ENCODE measurements at regions not wholly inside any gene's neighbourhood (a gene's known extent, or its start where the extent isn't known, plus 50 kb on each side); places are given as distances from the start of the nearest gene placed in this dataset.

- Histone ChIP-seq H2BK120ac (replicated peaks; ENCODE audit: low read depth, low read length) (no peak overlapping the region), H2BK5ac (ENCODE audit: low read depth, low read length) (no peak overlapping the region), H3K4me3 (ENCODE audit: extremely low read depth in 1 of 4, insufficient read depth in 2 of 4, low read depth in 3 of 4, low read length in 4 of 4) (no peak overlapping the region), H3K79me2 (ENCODE audit: control insufficient read depth in 1 of 2, insufficient read depth in 2 of 2, low read length in 2 of 2) (no peaks in the 10 kb centered on the region), H2BK20ac (ENCODE audit: low read length) (no peak overlapping the region), H2BK15ac (ENCODE audit: low read length) (no peak overlapping the region), H3K27me3 (replicated peaks in 1 of 4; ENCODE audit: control insufficient read depth in 3 of 4, extremely low read depth in 1 of 4, insufficient read depth in 3 of 4, low read length in 3 of 4) (no peaks in the 10 kb centered on the region), H3K56ac (replicated peaks; ENCODE audit: insufficient read length, low read depth, low read length) (no peak overlapping the region), H3K14ac (ENCODE audit: insufficient read length) (no peak overlapping the region), H4K20me1 (replicated peaks in 1 of 2; ENCODE audit: control insufficient read depth in 1 of 2, insufficient read depth in 2 of 2, low read length in 2 of 2) (no peaks in the 10 kb centered on the region), H2AK5ac (ENCODE audit: low read depth, low read length) (no peak overlapping the region), H4K5ac (ENCODE audit: insufficient read length, low read depth, low read length) (no peak overlapping the region), H3K9me3 (ENCODE audit: insufficient read depth in 2 of 2, low read depth in 1 of 2, low read length in 1 of 2) (no peaks in the 10 kb centered on the region), H3K27ac (ENCODE audit: low read depth, low read length) (no peak overlapping the region), H3K18ac (ENCODE audit: extremely low read depth, low read length) (no peak overlapping the region), H3K9ac (replicated peaks in 1 of 4; ENCODE audit: extremely low read depth in 1 of 4, low read depth in 3 of 4, low read length in 3 of 4) (no peak overlapping the region), H3K36me3 (ENCODE audit: control insufficient read depth in 2 of 4, insufficient read depth in 4 of 4, low read length in 3 of 4) (no peaks in the 10 kb centered on the region), H3K79me1 (ENCODE audit: low read depth, low read length) (no peaks in the 10 kb centered on the region), H3K4ac (replicated peaks; ENCODE audit: insufficient read length, low read depth, low read length) (no peak overlapping the region), H4K91ac (replicated peaks; ENCODE audit: insufficient read length, low read length) (no peak overlapping the region), H2BK12ac (ENCODE audit: low read depth, low read length) (no peak overlapping the region), H2AFZ (ENCODE audit: low read length) (no peak overlapping the region), H3K4me2 (ENCODE audit: insufficient read depth in 1 of 2, low read depth in 2 of 2, low read length in 2 of 2) (no peak overlapping the region), H3K23me2 (ENCODE audit: low read depth, low read length) (no peaks in the 10 kb centered on the region), H3K23ac (ENCODE audit: insufficient read length) (no peak overlapping the region), H4K8ac (ENCODE audit: extremely low read depth, insufficient read depth, low read length) (no peak overlapping the region), H3K4me1 (replicated peaks in 1 of 4; ENCODE audit: control insufficient read depth in 3 of 4, insufficient read depth in 4 of 4, low read length in 3 of 4) (peaks cover 0 to 5% (median 4%) of the 10 kb centered on the region in 4 experiments; a peak in 2 of 7 replicates)
- POLR2A ChIA-PET (ENCODE audit: partially characterized antibody), result no interaction called here
- CTCF ChIA-PET (ENCODE audit: partially characterized antibody), result interaction anchor here (0.8 to 3.5 kb wide), 5 partner anchors 13 to 49 kb away, joined by 4 to 17 read pairs (median 4); no protein-coding TSS in a partner anchor
- WGBS, 2 experiments (ENCODE audit: extremely low coverage in 1 of 2, insufficient coverage in 1 of 2, insufficient read length in 1 of 2, insufficient replicate concordance in 2 of 2, low coverage in 1 of 2, low lambda C conversion rate in 2 of 2, missing lambda C conversion rate in 1 of 2), result 91% methylated on average over 3 of the region's 3 CpGs; no CpG with 5 or more reads in 1 of the 2 experiments
- DNase-seq (ENCODE audit: low read depth in 1 of 2, low spot score in 2 of 2), result no peak
- no peak for FAIRE-seq
- TF ChIP-seq CBX5 (IDR thresholded peaks at IDR 0.05; ENCODE audit: low read depth, low read length) (no peak), TAF1 (IDR thresholded peaks at IDR 0.05; ENCODE audit: low read depth, low read length) (no peak), SP4 (IDR thresholded peaks at IDR 0.05; ENCODE audit: low read length) (no peak), POU5F1 (IDR thresholded peaks at IDR 0.05; ENCODE audit: low read depth, low read length) (no peak), EP300 (IDR thresholded peaks at IDR 0.05; ENCODE audit: borderline replicate concordance in 1 of 2, low read depth in 2 of 2, low read length in 2 of 2) (no peak), POLR2AphosphoS5 (IDR thresholded peaks at IDR 0.05; ENCODE audit: low read depth, low read length) (no peak), E2F6 (IDR thresholded peaks at IDR 0.05) (no peak), CHD2 (IDR thresholded peaks at IDR 0.05; ENCODE audit: low read length) (no peak), SP1 (IDR thresholded peaks at IDR 0.05; ENCODE audit: low read depth, low read length) (no peak), CTBP2 (IDR thresholded peaks at IDR 0.05; ENCODE audit: borderline replicate concordance, insufficient read depth, insufficient read length, low read length) (no peak), EZH2 (IDR thresholded peaks at IDR 0.05; ENCODE audit: low read depth, low read length, severe bottlenecking) (no peak), JUN (IDR thresholded peaks at IDR 0.05; ENCODE audit: low read depth, low read length) (no peak), CREB1 (IDR thresholded peaks at IDR 0.05) (no peak), KDM5A (IDR thresholded peaks at IDR 0.05; ENCODE audit: low read length) (no peak), HDAC2 (IDR thresholded peaks at IDR 0.05; ENCODE audit: borderline replicate concordance in 1 of 2, low read depth in 2 of 2, low read length in 2 of 2) (no peak)
Observed at GRCh38 chr6:118751072-118751471, 99.7 kb upstream of the CEP85L start.

Data from H1 (cell line).